PC-9 (cell line): ENCODE measurements at regions not wholly inside any gene's neighbourhood (a gene's known extent, or its start where the extent isn't known, plus 50 kb on each side); places are given as distances from the start of the nearest gene placed in this dataset.

Experiments used
- BruUV-seq: library from RNA; stranded (reverse); fragments of 400-500 nt; replicated peaks from 2 replicates; lab custom pipeline; 2021; lab: Mats Ljungman, UMichigan
- CTCF ChIA-PET: fragments of 300-600 bp; sonication (Branson Sonifier 250); formaldehyde crosslinking; loops from one replicate; lab custom pipeline; 2022; ENCODE audit warnings: antibody characterized with exemption; lab: Charles Lee
- POLR2A ChIA-PET: fragments of 300-600 bp; sonication (Branson Sonifier 250); formaldehyde crosslinking; loops from one replicate; lab custom pipeline; 2022; ENCODE audit warnings: antibody characterized with exemption; ENCODE audit not compliant: unreplicated experiment; lab: Charles Lee
- DNase-seq, 2 experiments: peaks; one replicate each; pipeline versions ENCODE4 v3.0.0 to v3.0.0-alpha.2; 2015 to 2022; ENCODE audit warnings: mixed read lengths in 1 of 2
- H2AFZ ChIP-seq: fragments of 200-600 bp; sonication (generic); 2 replicates; pipeline ENCODE4 v1.8.1; 2017; ENCODE audit warnings: antibody characterized with exemption
- H3F3A ChIP-seq: fragments of 200-600 bp; sonication (generic); 2 replicates; pipeline ENCODE4 v1.8.1; 2017; ENCODE audit warnings: antibody characterized with exemption, mild to moderate bottlenecking, low read depth; ENCODE audit not compliant: insufficient read depth
- H3K27ac ChIP-seq: fragments of 200-600 bp; sonication (generic); 2 replicates; pipeline ENCODE4 v1.6.1; 2016; ENCODE audit warnings: mixed run types
- H3K27me3 ChIP-seq: fragments of 200-600 bp; sonication (generic); 2 replicates; pipeline ENCODE4 v1.6.1; 2016; ENCODE audit warnings: low read depth, mixed run types; ENCODE audit not compliant: insufficient read depth
- H3K36me3 ChIP-seq: fragments of 200-600 bp; sonication (generic); 2 replicates; pipeline ENCODE4 v1.6.1; 2016; ENCODE audit warnings: low read depth, mixed run types
- H3K4me1 ChIP-seq: fragments of 200-600 bp; sonication (generic); replicated peaks from 2 replicates; pipeline ENCODE4 v1.6.1; 2016; ENCODE audit warnings: mixed run types; ENCODE audit not compliant: insufficient read depth
- H3K4me2 ChIP-seq: fragments of 200-600 bp; sonication (generic); 2 replicates; pipeline ENCODE4 v1.6.1; 2017; ENCODE audit warnings: mixed run types
- H3K4me3 ChIP-seq: fragments of 200-600 bp; sonication (generic); 2 replicates; pipeline ENCODE4 v1.6.1; 2016; ENCODE audit warnings: mixed run types
- H3K79me2 ChIP-seq: fragments of 200-600 bp; sonication (generic); 2 replicates; pipeline ENCODE4 v1.6.1; 2017; ENCODE audit warnings: low read depth, mixed run types
- H3K9me2 ChIP-seq: fragments of 200-600 bp; sonication (generic); 2 replicates; pipeline ENCODE4 v1.8.1; 2017; ENCODE audit warnings: mild to moderate bottlenecking; ENCODE audit not compliant: insufficient read depth
- H3K9me3 ChIP-seq: fragments of 200-600 bp; sonication (generic); 2 replicates; pipeline ENCODE4 v1.8.1; 2016; ENCODE audit warnings: low read depth; ENCODE audit not compliant: insufficient read depth
- H4K20me1 ChIP-seq: fragments of 200-600 bp; sonication (generic); 2 replicates; pipeline ENCODE4 v1.8.1; 2017; ENCODE audit not compliant: insufficient read depth
- EZH2 ChIP-seq: fragments of 200-600 bp; sonication (generic); IDR thresholded peaks from 2 replicates; pipeline ENCODE4 v1.8.0; 2017; ENCODE audit warnings: antibody characterized with exemption, low read depth
- intact Hi-C: fragments of 100-400 bp; cut with micrococcal nuclease; formaldehyde crosslinking; loops from one replicate; pipeline ENCODE4 v1.10.0; 2022; ENCODE audit not compliant: unreplicated experiment
- TF ChIP-seq, protein P1 (sequence below): fragments of 200-600 bp; sonication (generic); conservative IDR thresholded peaks from 2 replicates; pipeline ENCODE4 v1.6.1; 2017; ENCODE audit warnings: mixed run types, antibody characterized with exemption, mild to moderate bottlenecking, moderate library complexity

DNA sequence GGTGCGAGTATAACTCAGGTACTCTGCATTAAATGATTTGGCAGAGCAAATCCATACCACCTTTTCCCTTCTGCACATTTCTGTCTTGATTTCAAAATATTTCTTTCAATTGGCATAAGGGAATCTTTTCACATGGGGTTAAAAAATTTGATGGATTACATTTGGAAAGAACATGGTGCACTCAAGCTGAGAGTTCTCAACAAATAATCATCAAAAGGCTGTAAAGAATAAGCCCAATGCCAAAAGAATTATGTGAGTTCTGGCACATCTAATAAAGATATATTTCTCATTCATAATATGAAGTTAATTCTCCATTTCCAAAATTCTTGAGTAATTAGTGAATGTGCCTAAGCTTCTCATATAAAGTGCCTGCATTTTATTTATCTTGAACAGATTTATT lies 223.1 kb downstream of the GPR37 start:
- POLR2A ChIA-PET = no interaction called here
- Histone ChIP-seq H2AFZ (no peak overlapping the region), H3F3A (no peaks in the 10 kb centered on the region), H3K9me2 (no peaks in the 10 kb centered on the region; the same call in 1 of the 2 replicates), H3K4me3 (no peak overlapping the region), H3K4me1 (no peaks in the 10 kb centered on the region), H3K9me3 (no peaks in the 10 kb centered on the region), H3K36me3 (no peaks in the 10 kb centered on the region), H3K79me2 (no peaks in the 10 kb centered on the region), H4K20me1 (no peaks in the 10 kb centered on the region), H3K27ac (no peak overlapping the region), H3K27me3 (no peaks in the 10 kb centered on the region), H3K4me2 (no peak overlapping the region)
- no TSS peak for BruUV-seq
- DNase-seq = no peak
- CTCF ChIA-PET = no interaction called here
- intact Hi-C loops = no loop called here
- no peak for TF ChIP-seq EZH2
- TF ChIP-seq, protein P1, sequence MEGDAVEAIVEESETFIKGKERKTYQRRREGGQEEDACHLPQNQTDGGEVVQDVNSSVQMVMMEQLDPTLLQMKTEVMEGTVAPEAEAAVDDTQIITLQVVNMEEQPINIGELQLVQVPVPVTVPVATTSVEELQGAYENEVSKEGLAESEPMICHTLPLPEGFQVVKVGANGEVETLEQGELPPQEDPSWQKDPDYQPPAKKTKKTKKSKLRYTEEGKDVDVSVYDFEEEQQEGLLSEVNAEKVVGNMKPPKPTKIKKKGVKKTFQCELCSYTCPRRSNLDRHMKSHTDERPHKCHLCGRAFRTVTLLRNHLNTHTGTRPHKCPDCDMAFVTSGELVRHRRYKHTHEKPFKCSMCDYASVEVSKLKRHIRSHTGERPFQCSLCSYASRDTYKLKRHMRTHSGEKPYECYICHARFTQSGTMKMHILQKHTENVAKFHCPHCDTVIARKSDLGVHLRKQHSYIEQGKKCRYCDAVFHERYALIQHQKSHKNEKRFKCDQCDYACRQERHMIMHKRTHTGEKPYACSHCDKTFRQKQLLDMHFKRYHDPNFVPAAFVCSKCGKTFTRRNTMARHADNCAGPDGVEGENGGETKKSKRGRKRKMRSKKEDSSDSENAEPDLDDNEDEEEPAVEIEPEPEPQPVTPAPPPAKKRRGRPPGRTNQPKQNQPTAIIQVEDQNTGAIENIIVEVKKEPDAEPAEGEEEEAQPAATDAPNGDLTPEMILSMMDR = no peak

DNA sequence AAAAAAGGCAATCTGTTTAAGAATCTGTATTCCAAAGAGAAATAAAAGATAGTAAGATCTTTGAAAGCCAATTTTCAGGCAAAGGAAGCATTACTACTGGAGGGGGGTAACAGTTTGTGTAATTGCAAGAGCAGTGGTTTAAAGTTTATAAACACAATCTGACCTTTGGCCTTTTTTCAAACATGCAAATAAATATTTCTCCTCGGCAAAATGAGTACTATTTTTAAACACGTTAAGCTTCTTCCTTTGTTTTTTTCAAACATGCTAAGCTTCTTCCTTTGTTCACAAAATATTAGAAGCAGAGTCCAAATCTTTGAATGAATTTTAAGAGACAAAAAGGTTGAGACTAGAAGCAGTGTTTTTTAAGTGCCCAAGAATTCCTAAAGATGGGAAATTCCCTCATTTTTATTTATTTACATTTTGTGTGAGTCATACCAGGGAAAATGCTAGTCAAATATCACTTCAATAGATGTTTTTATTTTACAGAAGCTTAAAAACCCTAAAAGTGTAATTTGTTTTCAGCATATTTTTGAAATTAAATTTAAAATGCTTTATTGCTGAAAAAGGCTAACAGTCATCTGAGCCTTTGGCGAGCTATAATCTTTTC lies 229.3 kb downstream of the GPR37 start:
- Histone ChIP-seq H3K9me2 (no peaks in the 10 kb centered on the region; the same call in 1 of the 2 replicates), H3K36me3 (no peaks in the 10 kb centered on the region), H2AFZ (no peak overlapping the region), H3K79me2 (no peaks in the 10 kb centered on the region), H4K20me1 (no peaks in the 10 kb centered on the region; the same call in 1 of the 2 replicates), H3K27ac (no peak overlapping the region), H3K27me3 (no peaks in the 10 kb centered on the region), H3F3A (no peaks in the 10 kb centered on the region), H3K4me3 (no peak overlapping the region), H3K4me1 (no peaks in the 10 kb centered on the region; the same call in 1 of the 2 replicates), H3K4me2 (no peak overlapping the region), H3K9me3 (no peaks in the 10 kb centered on the region)
- BruUV-seq = no TSS peak
- TF ChIP-seq EZH2 = no peak
- TF ChIP-seq, protein P1 = no peak
- no peak for DNase-seq
- ChIA-PET POLR2A (no interaction called here), CTCF (no interaction called here)
- intact Hi-C loops = no loop called here

DNA sequence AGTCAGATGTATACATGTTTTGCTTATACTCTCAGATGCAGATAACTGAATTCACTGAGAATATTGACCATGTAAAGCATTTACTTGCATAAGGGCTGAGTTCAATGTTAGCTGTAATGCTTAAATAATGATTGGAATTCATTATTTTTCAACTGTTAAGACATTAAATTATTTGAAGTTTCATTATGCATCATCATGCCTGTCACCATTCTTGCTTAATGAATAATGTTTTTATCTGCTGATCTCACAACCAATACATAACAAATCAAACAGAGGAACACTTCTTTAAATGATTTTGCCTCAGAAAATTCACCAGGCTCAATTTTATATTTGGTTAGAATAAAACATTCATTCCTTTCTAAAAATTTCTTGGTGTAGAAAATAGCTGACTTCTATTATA lies 233.4 kb downstream of the GPR37 start:
- TF ChIP-seq, protein P1 = no peak
- no peak for TF ChIP-seq EZH2
- POLR2A ChIA-PET = no interaction called here
- Histone ChIP-seq H4K20me1 (no peaks in the 10 kb centered on the region; the same call in 1 of the 2 replicates), H3K27ac (no peak overlapping the region), H3K27me3 (no peaks in the 10 kb centered on the region), H3F3A (no peaks in the 10 kb centered on the region), H3K9me3 (no peaks in the 10 kb centered on the region), H3K9me2 (no peaks in the 10 kb centered on the region), H3K36me3 (no peaks in the 10 kb centered on the region), H3K4me1 (no peaks in the 10 kb centered on the region; the same call in 1 of the 2 replicates), H2AFZ (no peak overlapping the region), H3K79me2 (no peaks in the 10 kb centered on the region), H3K4me3 (no peak overlapping the region), H3K4me2 (no peak overlapping the region)
- intact Hi-C loops = no loop called here
- no TSS peak for BruUV-seq
- CTCF ChIA-PET = no interaction called here
- DNase-seq = no peak
